ENCODE measurements at regions not wholly inside any gene's neighbourhood (a gene's known extent, or its start where the extent isn't known, plus 50 kb on each side); places are given as distances from the start of the nearest gene placed in this dataset.

DNA sequence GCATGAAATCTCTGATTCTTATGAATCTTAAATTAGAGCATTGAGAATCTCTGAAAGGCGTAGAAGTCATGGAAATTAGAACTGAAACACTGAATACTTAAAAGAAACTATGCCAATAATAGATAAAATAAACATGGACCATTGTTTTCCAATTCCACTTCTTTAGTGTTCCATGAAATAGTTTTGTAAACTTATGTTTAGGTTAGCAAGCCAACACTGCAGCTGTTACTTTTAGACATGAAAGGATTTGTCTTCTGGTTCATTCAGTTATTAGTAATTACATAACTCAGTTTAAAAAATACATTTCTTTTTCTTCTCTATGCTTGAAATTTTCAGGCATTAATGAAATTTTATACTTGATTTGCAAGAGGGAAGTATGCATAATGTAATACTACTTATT is 733.4 kb upstream of the NUDT12 start:
- no peak overlapping the region for H3K27ac Mint-ChIP-seq
- no peaks in the 10 kb centered on the region for H3K9me3 ChIP-seq (ENCODE audit: low read length)
- H3K4me1 Mint-ChIP-seq, result no peaks in the 10 kb centered on the region
- H3K27me3 ChIP-seq (ENCODE audit: insufficient read depth, low read length, poor library complexity, severe bottlenecking), result no peaks in the 10 kb centered on the region
- H3K4me1 ChIP-seq (ENCODE audit: insufficient read depth, low read length), result no peaks in the 10 kb centered on the region
- no peak for DNase-seq
- no peak overlapping the region for H3K4me3 ChIP-seq (ENCODE audit: low read length)
- no peak overlapping the region for H3K27ac ChIP-seq (ENCODE audit: low read depth, low read length)
- ChIA-PET POLR2A (no interaction called here), CTCF (no interaction called here)
- no peak overlapping the region for H3K4me3 Mint-ChIP-seq
- peaks cover 3 to 24% (median 7%) of the 10 kb centered on the region in 5 donors for H3K9me3 Mint-ChIP-seq
- no peaks in the 10 kb centered on the region for H3K36me3 Mint-ChIP-seq
- H3K27me3 Mint-ChIP-seq, result no peaks in the 10 kb centered on the region
- no peaks in the 10 kb centered on the region for H3K36me3 ChIP-seq (ENCODE audit: insufficient read depth, low read length)

DNA sequence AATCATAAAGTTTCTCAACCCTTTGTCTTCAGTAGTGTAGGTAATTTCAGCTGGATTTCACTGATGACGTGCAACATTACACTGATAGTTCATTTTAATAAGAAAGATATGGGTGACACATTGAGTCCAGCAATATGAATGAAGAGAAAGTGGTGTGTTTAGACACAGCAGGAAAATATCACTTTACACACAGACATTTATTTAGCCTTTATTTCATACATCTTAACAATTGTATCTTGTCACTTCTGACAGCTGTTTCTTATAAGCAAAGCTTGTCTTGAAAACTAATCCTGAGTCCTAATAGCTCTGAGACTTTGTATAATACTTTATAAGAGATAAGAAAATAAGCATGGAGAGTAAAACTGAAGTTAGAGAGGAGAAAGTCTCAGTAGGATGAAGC is 720.5 kb upstream of the NUDT12 start:
- Mint-ChIP-seq H3K4me1 (no peaks in the 10 kb centered on the region), H3K4me3 (no peak overlapping the region), H3K27me3 (no peaks in the 10 kb centered on the region), H3K9me3 (peaks cover 0 to 31% (median 10%) of the 10 kb centered on the region in 5 donors), H3K27ac (no peak overlapping the region), H3K36me3 (no peaks in the 10 kb centered on the region)
- CTCF ChIA-PET, result no interaction called here
- no peaks in the 10 kb centered on the region for H3K4me1 ChIP-seq (ENCODE audit: insufficient read depth, low read length)
- no peaks in the 10 kb centered on the region for H3K9me3 ChIP-seq (ENCODE audit: low read length)
- no peak for DNase-seq
- H3K27me3 ChIP-seq (ENCODE audit: insufficient read depth, low read length, poor library complexity, severe bottlenecking), result no peaks in the 10 kb centered on the region
- H3K4me3 ChIP-seq (ENCODE audit: low read length), result no peak overlapping the region
- no peaks in the 10 kb centered on the region for H3K36me3 ChIP-seq (ENCODE audit: insufficient read depth, low read length)
- POLR2A ChIA-PET, result no interaction called here
- no peak overlapping the region for H3K27ac ChIP-seq (ENCODE audit: low read depth, low read length)

DNA sequence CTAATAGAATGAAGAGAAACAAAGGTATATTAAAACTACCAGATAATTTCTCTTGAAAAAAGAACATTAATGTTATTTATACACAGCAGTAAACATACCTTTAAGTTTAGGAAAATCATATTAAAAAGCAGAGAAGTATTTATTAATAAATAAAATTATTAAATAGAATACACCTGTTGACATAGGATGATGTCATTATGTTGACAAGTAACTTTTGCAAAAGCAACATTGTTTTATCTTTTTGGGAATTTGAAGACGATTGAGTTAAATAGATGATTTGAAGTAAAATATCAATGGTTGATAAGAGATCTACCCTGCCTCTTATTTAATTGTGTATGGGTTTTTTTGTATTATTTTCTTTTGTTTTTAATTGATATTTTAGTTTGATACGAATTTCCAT is 711.1 kb upstream of the NUDT12 start:
- Histone ChIP-seq H3K36me3 (ENCODE audit: insufficient read depth, low read length) (no peaks in the 10 kb centered on the region), H3K27me3 (ENCODE audit: insufficient read depth, low read length, poor library complexity, severe bottlenecking) (no peaks in the 10 kb centered on the region), H3K4me3 (ENCODE audit: low read length) (no peak overlapping the region), H3K4me1 (ENCODE audit: insufficient read depth, low read length) (no peaks in the 10 kb centered on the region), H3K27ac (ENCODE audit: low read depth, low read length) (no peak overlapping the region), H3K9me3 (ENCODE audit: low read length) (no peaks in the 10 kb centered on the region)
- H3K9me3 Mint-ChIP-seq, result peaks cover 0 to 15% (median 3%) of the 10 kb centered on the region in 5 donors
- no peaks in the 10 kb centered on the region for H3K27me3 Mint-ChIP-seq
- H3K4me1 Mint-ChIP-seq, result no peaks in the 10 kb centered on the region
- no peaks in the 10 kb centered on the region for H3K36me3 Mint-ChIP-seq
- DNase-seq, result no peak
- H3K27ac Mint-ChIP-seq, result no peak overlapping the region
- no peak overlapping the region for H3K4me3 Mint-ChIP-seq
- ChIA-PET POLR2A (no interaction called here), CTCF (no interaction called here)

DNA sequence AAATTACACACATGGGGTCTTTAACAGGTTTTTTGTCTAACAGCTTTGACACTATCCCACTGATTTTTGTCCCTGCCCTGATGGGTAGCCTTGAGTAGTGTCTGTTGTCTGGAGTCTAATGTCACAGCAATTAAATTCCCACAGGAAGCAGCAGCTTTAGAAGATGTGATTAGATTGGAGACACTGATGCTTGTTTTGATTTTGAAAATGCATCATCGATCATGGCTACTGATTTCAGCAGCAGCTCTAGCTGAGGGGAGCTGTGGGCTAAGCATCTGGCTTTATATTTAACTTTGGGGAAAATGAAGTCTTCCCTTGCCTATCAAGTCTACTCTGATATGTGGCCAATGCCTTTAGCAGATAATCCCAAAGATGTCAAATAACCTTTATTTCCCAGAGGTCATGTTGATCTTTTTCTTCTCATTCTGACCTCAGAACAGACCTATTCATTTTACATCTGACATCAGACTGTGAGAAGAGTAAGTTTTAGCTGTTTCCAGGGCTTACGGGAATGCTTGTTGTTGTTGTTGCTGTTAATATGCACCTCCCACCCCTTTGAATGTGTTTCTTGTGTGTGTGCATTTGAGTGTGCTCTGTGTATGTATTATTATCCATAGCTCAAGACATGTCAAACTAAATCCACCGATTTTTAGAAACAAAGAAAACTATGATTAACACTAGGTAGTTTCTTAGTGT is 704.9 kb upstream of the NUDT12 start:
- Histone ChIP-seq H3K9me3 (ENCODE audit: low read length) (peaks cover 4% of the 10 kb centered on the region), H3K36me3 (ENCODE audit: insufficient read depth, low read length) (no peaks in the 10 kb centered on the region), H3K27me3 (ENCODE audit: insufficient read depth, low read length, poor library complexity, severe bottlenecking) (no peaks in the 10 kb centered on the region), H3K27ac (ENCODE audit: low read depth, low read length) (no peak overlapping the region), H3K4me1 (ENCODE audit: insufficient read depth, low read length) (no peaks in the 10 kb centered on the region), H3K4me3 (ENCODE audit: low read length) (no peak overlapping the region)
- Mint-ChIP-seq H3K27ac (no peak overlapping the region), H3K9me3 (peaks cover 0 to 30% (median 4%) of the 10 kb centered on the region in 5 donors), H3K27me3 (no peaks in the 10 kb centered on the region), H3K4me3 (no peak overlapping the region), H3K4me1 (no peaks in the 10 kb centered on the region), H3K36me3 (no peaks in the 10 kb centered on the region)
- no peak for DNase-seq
- ChIA-PET CTCF (no interaction called here), POLR2A (no interaction called here)

DNA sequence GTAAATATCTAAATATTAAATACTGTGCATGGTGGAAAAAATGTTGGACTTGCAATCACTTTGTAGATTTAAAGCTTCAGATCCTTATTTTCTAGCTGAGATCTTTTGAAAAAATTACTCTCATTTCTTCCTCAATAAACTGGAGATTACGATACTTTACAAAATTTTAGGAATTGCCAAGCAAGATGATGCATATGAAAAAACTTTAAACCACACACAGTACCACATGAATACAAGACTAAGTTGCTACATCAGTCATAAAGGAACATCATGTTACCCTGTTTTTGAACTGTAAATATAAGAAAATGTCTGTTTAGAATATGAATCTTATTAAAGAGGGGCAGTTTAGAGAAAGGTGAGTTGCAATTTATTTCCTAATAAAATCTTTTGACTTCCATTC is 703.6 kb upstream of the NUDT12 start:
- no peak overlapping the region for H3K4me3 Mint-ChIP-seq

DNA sequence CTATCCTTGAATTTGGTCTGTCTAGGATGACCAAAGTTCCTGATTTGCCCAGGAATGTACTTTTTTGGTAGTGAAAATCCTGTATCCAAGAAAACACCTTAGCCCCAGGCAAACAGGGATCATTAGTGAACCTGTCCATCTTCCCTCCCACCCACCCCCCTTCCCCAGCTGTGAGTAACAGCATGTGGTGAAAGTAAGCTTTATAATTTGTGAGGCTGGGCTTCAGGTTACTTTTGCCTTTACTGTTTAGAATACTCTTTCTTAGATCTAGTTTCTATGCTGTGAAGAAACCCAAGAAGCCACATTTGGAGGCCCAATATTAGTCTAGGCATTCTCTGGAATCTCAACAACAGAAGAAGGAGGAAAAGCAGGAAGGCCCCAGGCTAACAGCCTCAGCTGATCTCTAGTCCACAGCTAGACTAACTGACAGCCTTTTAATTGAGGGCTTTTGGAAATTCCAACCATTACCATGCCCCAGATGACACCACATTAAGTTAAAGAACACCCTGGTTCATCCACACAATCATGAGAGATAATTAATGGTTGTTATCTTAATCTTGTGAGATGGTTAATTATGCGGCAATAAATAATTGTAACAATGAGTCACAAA is 703.0 kb upstream of the NUDT12 start:
- Mint-ChIP-seq H3K4me3 (no peak overlapping the region), H3K4me1 (no peaks in the 10 kb centered on the region), H3K9me3 (peaks cover 2 to 31% (median 4%) of the 10 kb centered on the region in 5 donors), H3K27me3 (no peaks in the 10 kb centered on the region), H3K27ac (no peak overlapping the region), H3K36me3 (no peaks in the 10 kb centered on the region)
- no peak for DNase-seq
- no peaks in the 10 kb centered on the region for H3K27me3 ChIP-seq (ENCODE audit: insufficient read depth, low read length, poor library complexity, severe bottlenecking)
- H3K36me3 ChIP-seq (ENCODE audit: insufficient read depth, low read length), result no peaks in the 10 kb centered on the region
- H3K27ac ChIP-seq (ENCODE audit: low read depth, low read length), result no peak overlapping the region
- H3K4me1 ChIP-seq (ENCODE audit: insufficient read depth, low read length), result no peaks in the 10 kb centered on the region
- ChIA-PET CTCF (no interaction called here), POLR2A (no interaction called here)
- no peak overlapping the region for H3K4me3 ChIP-seq (ENCODE audit: low read length)
- H3K9me3 ChIP-seq (ENCODE audit: low read length), result peaks cover 4% of the 10 kb centered on the region

More for the DNA sequence above, 703.6 kb upstream of the NUDT12 start:
- Histone ChIP-seq H3K4me3 (ENCODE audit: low read length) (no peak overlapping the region), H3K4me1 (ENCODE audit: insufficient read depth, low read length) (no peaks in the 10 kb centered on the region), H3K9me3 (ENCODE audit: low read length) (peaks cover 4% of the 10 kb centered on the region), H3K27me3 (ENCODE audit: insufficient read depth, low read length, poor library complexity, severe bottlenecking) (no peaks in the 10 kb centered on the region), H3K27ac (ENCODE audit: low read depth, low read length) (no peak overlapping the region), H3K36me3 (ENCODE audit: insufficient read depth, low read length) (no peaks in the 10 kb centered on the region)
- POLR2A ChIA-PET, result no interaction called here
- Mint-ChIP-seq H3K36me3 (no peaks in the 10 kb centered on the region), H3K27ac (no peak overlapping the region), H3K27me3 (no peaks in the 10 kb centered on the region), H3K9me3 (peaks cover 2 to 33% (median 4%) of the 10 kb centered on the region in 5 donors), H3K4me1 (no peaks in the 10 kb centered on the region)
- no peak for DNase-seq
- CTCF ChIA-PET, result no interaction called here

DNA sequence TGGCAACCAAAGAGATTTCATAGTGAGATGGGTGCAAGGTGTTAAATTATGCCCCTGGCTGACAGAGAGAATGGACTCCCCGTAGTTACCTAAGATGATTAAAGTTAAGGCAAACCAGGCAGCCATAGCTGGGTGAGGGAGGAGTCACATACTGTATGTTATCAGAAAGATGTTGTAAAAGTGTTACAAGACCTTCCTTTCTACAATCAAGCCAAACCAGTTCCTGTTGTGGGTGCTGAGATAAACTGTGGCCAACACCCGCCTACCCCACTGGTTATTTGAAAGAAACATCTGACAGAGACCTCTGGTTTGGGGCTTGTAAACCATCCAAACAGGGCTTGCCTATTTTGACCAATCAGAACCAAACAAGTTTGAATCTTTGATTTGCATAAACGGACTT is 684.7 kb upstream of the NUDT12 start:
- no peaks in the 10 kb centered on the region for H3K27me3 ChIP-seq (ENCODE audit: insufficient read depth, low read length, poor library complexity, severe bottlenecking)
- Mint-ChIP-seq H3K9me3 (peaks cover 2 to 38% (median 5%) of the 10 kb centered on the region in 5 donors), H3K27me3 (no peaks in the 10 kb centered on the region), H3K4me3 (no peak overlapping the region), H3K4me1 (no peaks in the 10 kb centered on the region), H3K27ac (no peak overlapping the region), H3K36me3 (no peaks in the 10 kb centered on the region)
- ChIA-PET POLR2A (no interaction called here), CTCF (no interaction called here)
- H3K9me3 ChIP-seq (ENCODE audit: low read length), result no peaks in the 10 kb centered on the region
- no peaks in the 10 kb centered on the region for H3K36me3 ChIP-seq (ENCODE audit: insufficient read depth, low read length)
- H3K27ac ChIP-seq (ENCODE audit: low read depth, low read length), result no peak overlapping the region
- no peaks in the 10 kb centered on the region for H3K4me1 ChIP-seq (ENCODE audit: insufficient read depth, low read length)
- no peak for DNase-seq
- H3K4me3 ChIP-seq (ENCODE audit: low read length), result no peak overlapping the region

DNA sequence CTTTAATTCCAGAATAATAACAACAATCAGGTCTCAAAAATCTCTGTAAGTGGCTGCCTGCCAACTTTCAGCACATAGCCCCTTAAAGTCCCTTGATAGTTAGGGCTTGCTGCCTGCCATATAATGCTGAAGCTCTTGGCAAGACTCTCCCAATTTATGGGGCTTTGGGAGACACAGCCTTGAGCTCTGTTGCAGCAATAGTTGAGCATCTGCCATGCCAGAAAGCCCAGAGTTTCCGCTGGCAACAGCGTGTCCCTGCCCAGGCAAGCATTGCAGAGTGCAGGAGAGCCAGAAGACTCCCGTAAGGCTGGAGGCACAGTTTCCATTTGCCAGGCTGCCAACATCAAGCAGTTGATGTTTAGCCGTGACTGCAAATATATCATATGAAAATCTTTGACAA is 678.5 kb upstream of the NUDT12 start:
- Mint-ChIP-seq H3K9me3 (peaks cover 0 to 13% (median 3%) of the 10 kb centered on the region in 5 donors), H3K27me3 (no peaks in the 10 kb centered on the region), H3K4me1 (no peaks in the 10 kb centered on the region), H3K4me3 (no peak overlapping the region), H3K27ac (no peak overlapping the region), H3K36me3 (no peaks in the 10 kb centered on the region)
- no peaks in the 10 kb centered on the region for H3K36me3 ChIP-seq (ENCODE audit: insufficient read depth, low read length)
- DNase-seq, result no peak
- no peaks in the 10 kb centered on the region for H3K4me1 ChIP-seq (ENCODE audit: insufficient read depth, low read length)
- ChIA-PET POLR2A (no interaction called here), CTCF (no interaction called here)
- no peak overlapping the region for H3K4me3 ChIP-seq (ENCODE audit: low read length)
- no peaks in the 10 kb centered on the region for H3K9me3 ChIP-seq (ENCODE audit: low read length)
- H3K27ac ChIP-seq (ENCODE audit: low read depth, low read length), result no peak overlapping the region
- H3K27me3 ChIP-seq (ENCODE audit: insufficient read depth, low read length, poor library complexity, severe bottlenecking), result no peaks in the 10 kb centered on the region

Data from CD8-positive, alpha-beta memory T cell (primary cell).